ENCODE measurements at regions not wholly inside any gene's neighbourhood (a gene's known extent, or its start where the extent isn't known, plus 50 kb on each side); places are given as distances from the start of the nearest gene placed in this dataset.

DNA sequence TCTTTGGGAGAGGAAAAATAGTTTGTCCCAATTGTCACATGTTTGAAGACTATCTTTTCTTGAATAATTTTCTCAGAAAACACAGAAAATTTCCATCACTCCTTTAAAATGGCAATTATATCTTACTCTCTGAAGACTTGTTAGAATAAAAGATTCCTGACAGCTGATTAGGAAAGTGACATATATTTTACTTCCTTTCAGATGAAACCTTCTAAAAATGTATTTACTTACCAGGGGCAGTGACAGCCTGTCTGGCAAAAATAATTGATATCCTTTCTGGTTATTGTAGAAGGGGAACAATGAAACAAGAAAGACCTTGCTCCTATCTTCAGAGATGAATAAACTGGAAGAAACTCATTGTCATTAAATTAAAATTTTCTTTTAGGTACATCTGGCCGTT is 483.3 kb upstream of the GOLIM4 start:
- no peak overlapping the region for H3K4me3 ChIP-seq (ENCODE audit: extremely low read depth, insufficient read depth, low read length, poor library complexity, severe bottlenecking)
- no peaks in the 10 kb centered on the region for H3K4me1 ChIP-seq (ENCODE audit: control insufficient read depth, insufficient read depth, low read length, poor library complexity, severe bottlenecking)
- H3K27ac ChIP-seq (ENCODE audit: low read depth, low read length, severe bottlenecking): no peak overlapping the region
- WGBS, 2 experiments (ENCODE audit: insufficient coverage in 2 of 2): no CpG with 5 or more reads among the region's 1 CpG
- H3K36me3 ChIP-seq (ENCODE audit: control insufficient read depth, insufficient read depth, low read length): no peaks in the 10 kb centered on the region
- no peaks in the 10 kb centered on the region for H3K9me3 ChIP-seq (ENCODE audit: control insufficient read depth, low read length)

DNA sequence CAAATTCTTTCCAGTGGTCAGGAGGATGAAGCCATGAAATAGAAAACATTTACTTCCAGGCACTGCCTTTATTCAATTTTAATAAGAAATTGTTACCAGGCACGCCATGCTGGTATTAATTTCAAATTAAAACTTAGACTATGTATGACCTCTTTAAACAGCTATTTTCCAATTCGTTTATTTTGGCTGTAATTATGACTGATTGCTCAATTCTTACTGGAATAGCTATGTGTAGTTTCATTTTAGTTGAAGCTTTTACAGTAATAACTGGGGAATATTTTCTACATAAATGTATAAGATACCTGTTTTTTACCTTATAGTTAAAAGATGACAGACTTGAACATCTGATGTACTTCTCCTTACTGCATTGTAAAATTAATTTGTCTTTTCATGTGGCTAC is 480.0 kb upstream of the GOLIM4 start:
- Histone ChIP-seq H3K9me3 (ENCODE audit: control insufficient read depth, low read length) (no peaks in the 10 kb centered on the region), H3K4me3 (ENCODE audit: extremely low read depth, insufficient read depth, low read length, poor library complexity, severe bottlenecking) (no peak overlapping the region), H3K27ac (ENCODE audit: low read depth, low read length, severe bottlenecking) (no peak overlapping the region), H3K36me3 (ENCODE audit: control insufficient read depth, insufficient read depth, low read length) (no peaks in the 10 kb centered on the region), H3K4me1 (ENCODE audit: control insufficient read depth, insufficient read depth, low read length, poor library complexity, severe bottlenecking) (no peaks in the 10 kb centered on the region)
- no CpG with 5 or more reads among the region's 2 CpGs for WGBS, 2 experiments (ENCODE audit: insufficient coverage in 2 of 2)

DNA sequence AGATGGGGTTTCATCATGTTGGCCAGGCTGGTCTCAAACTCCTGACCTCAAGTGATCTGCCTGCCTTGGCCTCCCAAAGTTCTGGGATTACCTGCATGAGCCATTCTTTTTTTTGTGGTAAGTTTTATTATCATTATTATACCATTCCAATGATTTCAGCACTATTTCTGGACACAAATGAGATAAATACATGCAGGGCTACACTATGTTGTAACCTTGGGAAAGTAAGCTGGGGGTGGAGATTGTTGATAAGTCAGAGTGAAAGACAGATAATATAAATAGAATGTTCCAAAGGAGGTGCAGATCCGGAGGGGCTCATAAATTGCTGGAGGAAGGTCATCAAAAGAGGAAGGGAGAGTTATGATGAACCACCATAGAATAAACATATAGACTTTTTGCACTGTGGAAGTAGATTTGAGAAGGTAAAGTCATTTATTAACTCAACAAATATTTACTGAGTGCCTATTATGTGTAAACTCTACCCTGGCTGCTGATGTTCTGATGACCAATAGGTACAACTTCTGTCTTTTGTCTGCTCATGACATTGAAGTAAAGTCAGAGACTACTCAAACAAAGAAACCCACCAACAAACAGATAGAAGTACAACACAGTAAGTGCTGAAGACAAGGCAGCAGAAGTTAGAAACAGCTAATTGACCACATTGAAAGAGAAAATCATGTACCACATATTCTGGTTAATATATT is 478.9 kb upstream of the GOLIM4 start:
- 100% methylated on average over 1 of the region's 1 CpG; no CpG with 5 or more reads in 1 of the 2 experiments for WGBS, 2 experiments (ENCODE audit: insufficient coverage in 2 of 2)
- H3K4me1 ChIP-seq (ENCODE audit: control insufficient read depth, insufficient read depth, low read length, poor library complexity, severe bottlenecking): no peaks in the 10 kb centered on the region

DNA sequence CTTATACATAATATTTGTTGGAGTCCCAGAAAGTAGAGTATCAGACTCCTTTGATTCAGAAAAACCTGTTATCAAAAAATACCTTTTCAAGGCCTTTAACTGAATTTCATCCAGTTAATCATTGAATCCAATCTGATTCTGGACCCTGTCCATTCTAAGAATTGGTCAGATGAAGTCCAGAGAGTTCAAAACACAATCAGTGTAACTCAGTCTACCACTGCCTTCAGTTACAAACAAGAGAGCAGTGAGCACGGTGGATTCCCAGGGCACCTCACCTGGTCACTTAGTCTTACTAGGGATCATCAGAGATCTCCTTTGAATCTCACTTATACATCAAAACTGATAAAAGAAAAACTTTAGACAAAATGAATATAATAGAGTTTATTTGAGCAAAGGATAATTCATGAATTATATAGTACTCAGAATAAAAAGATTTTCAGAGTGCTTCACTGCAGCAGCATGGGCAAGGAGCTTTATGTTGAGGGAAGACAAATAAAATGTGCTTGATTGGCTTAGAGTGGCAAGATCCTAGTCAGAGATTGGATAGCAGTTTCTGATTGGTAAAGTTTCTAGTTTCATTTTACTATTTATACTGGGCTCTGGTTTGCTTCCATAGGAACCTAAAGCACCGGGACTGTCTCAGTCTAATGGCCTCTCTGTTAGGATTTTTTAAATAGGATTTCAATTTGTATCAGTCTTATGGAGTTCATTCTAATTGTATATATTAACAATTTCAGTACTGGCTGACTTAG is 474.9 kb upstream of the GOLIM4 start:
- no peaks in the 10 kb centered on the region for H3K4me1 ChIP-seq (ENCODE audit: control insufficient read depth, insufficient read depth, low read length, poor library complexity, severe bottlenecking)
- 88% methylated on average over 1 of the region's 2 CpGs; no CpG with 5 or more reads in 1 of the 2 experiments for WGBS, 2 experiments (ENCODE audit: insufficient coverage in 2 of 2)
- H3K36me3 ChIP-seq (ENCODE audit: control insufficient read depth, insufficient read depth, low read length): no peaks in the 10 kb centered on the region
- H3K4me3 ChIP-seq (ENCODE audit: extremely low read depth, insufficient read depth, low read length, poor library complexity, severe bottlenecking): no peak overlapping the region
- H3K27ac ChIP-seq (ENCODE audit: low read depth, low read length, severe bottlenecking): no peak overlapping the region
- H3K9me3 ChIP-seq (ENCODE audit: control insufficient read depth, low read length): no peaks in the 10 kb centered on the region

More for the DNA sequence above, 478.9 kb upstream of the GOLIM4 start:
- no peaks in the 10 kb centered on the region for H3K36me3 ChIP-seq (ENCODE audit: control insufficient read depth, insufficient read depth, low read length)
- H3K9me3 ChIP-seq (ENCODE audit: control insufficient read depth, low read length): no peaks in the 10 kb centered on the region
- H3K4me3 ChIP-seq (ENCODE audit: extremely low read depth, insufficient read depth, low read length, poor library complexity, severe bottlenecking): no peak overlapping the region
- no peak overlapping the region for H3K27ac ChIP-seq (ENCODE audit: low read depth, low read length, severe bottlenecking)

DNA sequence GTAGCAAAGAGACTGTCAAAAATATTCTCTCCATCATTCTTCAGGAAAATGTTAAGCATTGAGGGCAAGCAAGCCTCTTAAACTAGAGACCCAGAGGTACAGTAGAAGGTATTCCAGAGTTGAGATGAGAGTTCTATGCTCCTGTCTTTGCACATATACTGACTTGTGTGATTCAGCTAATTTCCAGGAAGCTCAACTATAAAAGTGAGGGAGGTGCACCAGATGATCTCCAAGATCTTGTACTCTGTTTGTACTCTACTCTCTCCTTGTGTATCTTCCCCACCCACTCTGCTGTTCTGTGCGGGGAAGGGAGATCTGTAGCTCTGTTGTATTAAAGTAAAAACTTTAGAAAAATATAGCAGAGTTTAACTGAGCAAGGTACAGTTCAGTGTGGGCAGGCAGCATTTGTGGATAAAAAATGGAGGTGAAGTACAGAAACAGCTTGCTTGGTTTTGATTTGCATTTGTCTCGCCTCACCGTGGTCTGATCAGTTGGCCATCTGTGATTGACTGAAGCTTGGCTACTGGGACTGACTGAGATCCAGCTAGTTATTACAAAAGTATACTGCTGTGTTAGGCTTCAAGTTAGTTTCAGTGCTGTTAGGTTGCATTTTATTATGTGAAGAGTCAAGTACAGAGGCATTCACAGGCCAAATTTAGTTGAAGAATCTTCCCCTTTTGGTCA is 463.1 kb upstream of the GOLIM4 start:
- 86 to 89% methylated on average over 2 of the region's 3 CpGs for WGBS, 2 experiments (ENCODE audit: insufficient coverage in 2 of 2)
- no peaks in the 10 kb centered on the region for H3K9me3 ChIP-seq (ENCODE audit: control insufficient read depth, low read length)
- no peaks in the 10 kb centered on the region for H3K36me3 ChIP-seq (ENCODE audit: control insufficient read depth, insufficient read depth, low read length)
- H3K4me1 ChIP-seq (ENCODE audit: control insufficient read depth, insufficient read depth, low read length, poor library complexity, severe bottlenecking): no peaks in the 10 kb centered on the region
- no peak overlapping the region for H3K27ac ChIP-seq (ENCODE audit: low read depth, low read length, severe bottlenecking)
- no peak overlapping the region for H3K4me3 ChIP-seq (ENCODE audit: extremely low read depth, insufficient read depth, low read length, poor library complexity, severe bottlenecking)

DNA sequence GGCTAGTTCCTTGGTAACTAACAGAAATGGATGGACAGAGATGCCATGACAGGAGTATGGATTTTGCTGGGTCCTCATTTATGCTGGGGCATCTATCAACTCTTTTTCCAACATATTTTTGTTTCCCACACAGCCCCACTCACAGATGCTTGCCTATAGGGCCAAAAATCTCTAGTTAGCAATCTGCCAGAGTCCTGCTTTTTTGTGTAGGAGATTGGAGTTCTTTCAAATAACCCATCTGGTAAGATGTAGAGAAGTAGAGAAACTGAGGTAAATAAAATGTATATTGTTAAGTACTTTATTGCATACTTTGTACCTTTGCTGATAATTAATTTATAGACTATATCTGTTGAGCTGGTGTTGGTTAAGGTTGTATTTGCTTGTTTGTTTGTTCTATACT is 456.5 kb upstream of the GOLIM4 start:
- H3K9me3 ChIP-seq (ENCODE audit: control insufficient read depth, low read length): no peaks in the 10 kb centered on the region
- H3K4me1 ChIP-seq (ENCODE audit: control insufficient read depth, insufficient read depth, low read length, poor library complexity, severe bottlenecking): no peaks in the 10 kb centered on the region
- H3K4me3 ChIP-seq (ENCODE audit: extremely low read depth, insufficient read depth, low read length, poor library complexity, severe bottlenecking): no peak overlapping the region
- no peak overlapping the region for H3K27ac ChIP-seq (ENCODE audit: low read depth, low read length, severe bottlenecking)
- no peaks in the 10 kb centered on the region for H3K36me3 ChIP-seq (ENCODE audit: control insufficient read depth, insufficient read depth, low read length)

DNA sequence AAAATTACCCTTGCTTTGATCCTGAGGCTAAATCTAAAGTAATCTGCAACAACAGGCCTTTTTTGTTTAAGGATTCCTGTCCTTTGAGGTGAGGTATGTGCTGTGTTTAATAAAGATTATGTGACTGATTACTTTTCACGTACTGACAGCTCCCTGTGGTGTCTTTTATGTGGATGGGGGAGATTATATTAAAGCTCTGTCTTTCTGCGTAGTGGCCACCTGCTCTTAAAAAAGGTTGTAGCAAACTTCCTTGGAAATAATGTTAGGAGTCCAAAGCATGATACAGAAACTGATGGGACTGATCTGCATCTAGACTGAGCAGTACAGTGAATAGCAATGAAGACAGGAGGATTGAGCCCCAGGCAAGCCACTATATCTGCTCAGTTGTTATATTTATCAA is 453.0 kb upstream of the GOLIM4 start:
- Histone ChIP-seq H3K4me1 (ENCODE audit: control insufficient read depth, insufficient read depth, low read length, poor library complexity, severe bottlenecking) (no peaks in the 10 kb centered on the region), H3K9me3 (ENCODE audit: control insufficient read depth, low read length) (no peaks in the 10 kb centered on the region), H3K27ac (ENCODE audit: low read depth, low read length, severe bottlenecking) (no peak overlapping the region), H3K4me3 (ENCODE audit: extremely low read depth, insufficient read depth, low read length, poor library complexity, severe bottlenecking) (no peak overlapping the region), H3K36me3 (ENCODE audit: control insufficient read depth, insufficient read depth, low read length) (no peaks in the 10 kb centered on the region)
- 39 to 71% methylated on average over 1 to 2 of the region's 2 CpGs for WGBS, 2 experiments (ENCODE audit: insufficient coverage in 2 of 2)

DNA sequence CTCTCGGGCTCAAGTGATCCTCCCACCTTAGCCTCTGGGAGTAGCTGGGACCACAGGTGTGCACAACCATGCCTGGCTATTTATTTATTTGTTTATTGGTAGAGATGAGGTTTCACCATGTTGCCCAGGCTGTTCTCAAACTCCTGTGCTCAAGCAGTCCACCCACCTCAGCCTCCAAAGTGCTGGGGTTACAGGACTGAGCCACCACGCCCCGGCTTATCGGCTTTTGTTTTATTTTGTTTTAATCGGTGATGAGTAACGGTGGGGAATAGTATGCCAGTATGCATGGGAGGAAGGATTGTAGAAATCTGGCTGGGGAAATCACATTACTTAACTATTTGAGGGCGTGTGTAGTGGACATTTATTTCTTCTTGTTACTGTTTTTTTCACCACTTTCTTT is 451.0 kb upstream of the GOLIM4 start:
- WGBS, 2 experiments (ENCODE audit: insufficient coverage in 2 of 2): 100% methylated on average over 3 of the region's 7 CpGs; no CpG with 5 or more reads in 1 of the 2 experiments
- Histone ChIP-seq H3K9me3 (ENCODE audit: control insufficient read depth, low read length) (no peaks in the 10 kb centered on the region), H3K36me3 (ENCODE audit: control insufficient read depth, insufficient read depth, low read length) (no peaks in the 10 kb centered on the region), H3K4me1 (ENCODE audit: control insufficient read depth, insufficient read depth, low read length, poor library complexity, severe bottlenecking) (no peaks in the 10 kb centered on the region), H3K4me3 (ENCODE audit: extremely low read depth, insufficient read depth, low read length, poor library complexity, severe bottlenecking) (no peak overlapping the region), H3K27ac (ENCODE audit: low read depth, low read length, severe bottlenecking) (no peak overlapping the region)

DNA sequence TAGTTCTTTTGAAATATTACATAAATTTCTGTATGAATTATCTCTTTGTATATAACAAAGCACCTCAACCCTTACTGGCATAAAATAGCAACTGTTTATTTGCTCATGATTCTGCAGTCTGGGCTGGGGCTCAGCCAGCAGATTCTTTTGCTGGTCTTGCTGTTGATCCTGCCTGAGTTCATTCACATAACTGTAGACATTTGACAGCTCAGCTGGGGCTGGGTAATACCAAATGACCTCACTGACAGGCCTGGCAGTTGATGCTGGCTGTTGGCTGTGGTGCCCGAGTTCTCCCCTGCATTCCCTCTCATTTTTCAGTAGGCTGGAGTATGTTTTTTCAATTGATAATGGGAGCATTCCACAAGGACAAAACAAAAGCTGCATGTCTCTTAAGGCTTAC is 449.9 kb upstream of the GOLIM4 start:
- Histone ChIP-seq H3K4me3 (ENCODE audit: extremely low read depth, insufficient read depth, low read length, poor library complexity, severe bottlenecking) (no peak overlapping the region), H3K36me3 (ENCODE audit: control insufficient read depth, insufficient read depth, low read length) (no peaks in the 10 kb centered on the region), H3K27ac (ENCODE audit: low read depth, low read length, severe bottlenecking) (no peak overlapping the region), H3K9me3 (ENCODE audit: control insufficient read depth, low read length) (no peaks in the 10 kb centered on the region), H3K4me1 (ENCODE audit: control insufficient read depth, insufficient read depth, low read length, poor library complexity, severe bottlenecking) (no peaks in the 10 kb centered on the region)
- WGBS, 2 experiments (ENCODE audit: insufficient coverage in 2 of 2): no CpG with 5 or more reads among the region's 1 CpG

DNA sequence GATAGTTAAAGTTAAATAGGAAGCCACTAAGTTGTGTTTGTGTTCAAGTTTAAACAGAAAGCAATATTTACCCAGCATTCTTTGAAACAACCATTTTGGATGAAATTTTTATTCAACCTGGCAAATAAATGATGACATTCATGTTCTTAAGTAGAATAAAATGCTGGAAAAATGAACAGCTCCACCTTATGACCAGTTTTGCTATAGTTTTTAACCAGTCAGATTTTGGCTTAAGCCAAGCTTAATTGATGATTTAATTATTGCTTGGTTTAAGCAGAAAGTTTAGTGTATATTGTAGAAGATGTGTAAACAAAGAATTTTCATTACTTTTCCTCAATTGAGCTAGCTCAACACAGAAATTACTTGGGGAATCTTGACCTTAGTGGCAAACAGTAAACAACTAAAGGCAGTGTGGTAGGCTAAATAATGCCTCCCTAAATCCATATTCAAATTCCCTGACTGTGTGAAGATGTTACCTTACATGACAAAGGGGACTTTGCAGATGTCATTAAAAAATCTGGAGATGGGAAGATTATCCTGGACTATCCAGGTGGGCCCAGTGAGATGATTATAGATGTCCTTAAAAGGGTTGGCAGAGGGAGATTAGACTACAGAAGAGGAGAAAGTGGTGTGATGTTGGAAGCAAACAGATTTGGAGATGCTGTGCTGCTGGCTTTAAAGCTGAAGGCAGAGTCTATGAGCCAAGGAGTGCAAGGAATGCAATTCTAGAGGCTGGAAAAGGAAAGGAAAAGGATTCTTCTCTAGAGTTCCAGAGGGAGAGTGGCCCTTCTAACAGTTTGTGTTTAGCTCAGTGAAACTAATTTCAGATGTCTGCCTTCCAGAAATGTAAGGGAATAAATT is 448.6 kb upstream of the GOLIM4 start:
- no peaks in the 10 kb centered on the region for H3K9me3 ChIP-seq (ENCODE audit: control insufficient read depth, low read length)
- no peaks in the 10 kb centered on the region for H3K4me1 ChIP-seq (ENCODE audit: control insufficient read depth, insufficient read depth, low read length, poor library complexity, severe bottlenecking)
- no peak overlapping the region for H3K4me3 ChIP-seq (ENCODE audit: extremely low read depth, insufficient read depth, low read length, poor library complexity, severe bottlenecking)
- H3K36me3 ChIP-seq (ENCODE audit: control insufficient read depth, insufficient read depth, low read length): no peaks in the 10 kb centered on the region
- H3K27ac ChIP-seq (ENCODE audit: low read depth, low read length, severe bottlenecking): no peak overlapping the region

All from mesodermal cell (in vitro differentiated cells).